CD4-positive, alpha-beta T cell treated with Interferon alpha-2 for 1 hour (primary cell): ENCODE measurements at regions not wholly inside any gene's neighbourhood (a gene's known extent, or its start where the extent isn't known, plus 50 kb on each side); places are given as distances from the start of the nearest gene placed in this dataset.

Experiments used
- DNase-seq, 2 donors: peaks; one replicate each; pipeline ENCODE4 v3.0.0-alpha.2; 2020 to 2022

GRCh38 chr18:22074282-22075070 is 94.9 kb upstream of the GATA6 start:
- no peak for DNase-seq

GRCh38 chr18:22080035-22080434 is 89.4 kb upstream of the GATA6 start:
- DNase-seq: no peak

GRCh38 chr18:22082408-22082807 is 87.0 kb upstream of the GATA6 start:
- DNase-seq: no peak

- no peak for DNase-seq
Observed at GRCh38 chr18:22084547-22084946, 84.8 kb upstream of the GATA6 start.

- DNase-seq: no peak
Observed at GRCh38 chr18:22086973-22087372, 82.4 kb upstream of the GATA6 start.

- no peak for DNase-seq
Observed at GRCh38 chr18:22088029-22088428, 81.4 kb upstream of the GATA6 start.

- no peak for DNase-seq
Observed at GRCh38 chr18:22088996-22089640, 80.3 kb upstream of the GATA6 start.

GRCh38 chr18:22091341-22091740 is 78.0 kb upstream of the GATA6 start:
- no peak for DNase-seq

GRCh38 chr18:22093731-22094357 is 75.5 kb upstream of the GATA6 start:
- DNase-seq: no peak

GRCh38 chr18:22094358-22094734 is 75.0 kb upstream of the GATA6 start:
- DNase-seq: no peak

GRCh38 chr18:22098563-22098989 is 70.8 kb upstream of the GATA6 start:
- DNase-seq: no peak

- no peak for DNase-seq
Observed at GRCh38 chr18:22099925-22100324, 69.5 kb upstream of the GATA6 start.

- DNase-seq: no peak
Observed at GRCh38 chr18:22101731-22102130, 67.7 kb upstream of the GATA6 start.

- no peak for DNase-seq
Observed at GRCh38 chr18:22102953-22103646, 66.3 kb upstream of the GATA6 start.

GRCh38 chr18:22103647-22104031 is 65.8 kb upstream of the GATA6 start:
- DNase-seq: no peak

GRCh38 chr18:22106536-22107292 is 62.7 kb upstream of the GATA6 start:
- DNase-seq: no peak

- no peak for DNase-seq
Observed at GRCh38 chr18:22108674-22109073, 60.7 kb upstream of the GATA6 start.

- DNase-seq: no peak
Observed at GRCh38 chr18:22109535-22109934, 59.9 kb upstream of the GATA6 start.

- DNase-seq: no peak
Observed at GRCh38 chr18:22110461-22110924, 58.9 kb upstream of the GATA6 start.

GRCh38 chr18:22112215-22112614 is 57.2 kb upstream of the GATA6 start:
- DNase-seq: no peak

- no peak for DNase-seq
Observed at GRCh38 chr18:22113144-22113844, 56.1 kb upstream of the GATA6 start.
